ENCODE measurements at regions not wholly inside any gene's neighbourhood (a gene's known extent, or its start where the extent isn't known, plus 50 kb on each side); places are given as distances from the start of the nearest gene placed in this dataset.
"Not testable (repeated sequence)": the region's sequence is repeated elsewhere in the genome, so short reads cannot be mapped to it uniquely, and the experiment has no call there.

GRCh38 chr1:99062192-99062591 is 57.5 kb upstream of the PLPPR5 start:
- H3K27ac ChIP-seq, result no peak overlapping the region
- no peak overlapping the region for H3K4me3 ChIP-seq
- TF ChIP-seq CTCF (IDR thresholded peaks at IDR 0.05), result no peak
- H3K27me3 ChIP-seq, result no peaks in the 10 kb centered on the region
- H3K9me3 ChIP-seq, result no peaks in the 10 kb centered on the region
- no peaks in the 10 kb centered on the region for H3K4me1 ChIP-seq
- DNase-seq (ENCODE audit: low spot score), result no peak
- H3K36me3 ChIP-seq, result no peaks in the 10 kb centered on the region

- no peaks in the 10 kb centered on the region for H3K4me1 ChIP-seq
- TF ChIP-seq CTCF (IDR thresholded peaks at IDR 0.05), result no peak
These were observed 64.5 kb upstream of the PLPPR5 start for GRCh38 chr1:99069146-99069545.

GRCh38 chr1:99078529-99078928 is 73.9 kb upstream of the PLPPR5 start:
- H3K27me3 ChIP-seq; H3K4me1 ChIP-seq; DNase-seq (ENCODE audit: low spot score); H3K27ac ChIP-seq; H3K4me3 ChIP-seq; H3K36me3 ChIP-seq; H3K9me3 ChIP-seq: not testable (repeated sequence)

More at GRCh38 chr1:99069146-99069545, 64.5 kb upstream of the PLPPR5 start:
- Histone ChIP-seq H3K36me3 (no peaks in the 10 kb centered on the region), H3K4me3 (no peak overlapping the region), H3K27me3 (no peaks in the 10 kb centered on the region), H3K9me3 (no peaks in the 10 kb centered on the region), H3K27ac (no peak overlapping the region)
- no peak for DNase-seq (ENCODE audit: low spot score)

- Histone ChIP-seq H3K4me3 (no peak overlapping the region), H3K36me3 (no peaks in the 10 kb centered on the region), H3K27ac (no peak overlapping the region), H3K4me1 (no peaks in the 10 kb centered on the region), H3K27me3 (no peaks in the 10 kb centered on the region), H3K9me3 (peaks cover 0 to 2% of the 10 kb centered on the region in 2 donors)
- no peak for DNase-seq (ENCODE audit: low spot score)
- TF ChIP-seq CTCF (IDR thresholded peaks at IDR 0.05), result no peak
These were observed 77.7 kb upstream of the PLPPR5 start for GRCh38 chr1:99082366-99082765.

GRCh38 chr1:99083338-99083737 is 78.7 kb upstream of the PLPPR5 start:
- Histone ChIP-seq H3K4me3 (no peak overlapping the region), H3K9me3 (no peaks in the 10 kb centered on the region), H3K27me3 (no peaks in the 10 kb centered on the region), H3K4me1 (no peaks in the 10 kb centered on the region), H3K36me3 (no peaks in the 10 kb centered on the region), H3K27ac (no peak overlapping the region)
- no peak for TF ChIP-seq CTCF (IDR thresholded peaks at IDR 0.05)
- DNase-seq (ENCODE audit: low spot score), result no peak

- DNase-seq (ENCODE audit: low spot score), result no peak
- Histone ChIP-seq H3K4me1 (no peaks in the 10 kb centered on the region), H3K27ac (no peak overlapping the region), H3K36me3 (no peaks in the 10 kb centered on the region), H3K4me3 (no peak overlapping the region), H3K27me3 (no peaks in the 10 kb centered on the region), H3K9me3 (no peaks in the 10 kb centered on the region)
- TF ChIP-seq CTCF (IDR thresholded peaks at IDR 0.05), result no peak
These were observed 79.9 kb upstream of the PLPPR5 start for GRCh38 chr1:99084562-99084961.
